H1 (cell line): ENCODE measurements at regions not wholly inside any gene's neighbourhood (a gene's known extent, or its start where the extent isn't known, plus 50 kb on each side); places are given as distances from the start of the nearest gene placed in this dataset.

Experiments
- BRCA1 ChIP-seq: IDR thresholded peaks from 2 replicates; pipeline ENCODE4 v1.6.1; 2012; ENCODE audit warnings: low read depth, low read length, improper control_type of control experiment
- CHD7 ChIP-seq: fragments of 300-600 bp; sonication (generic); IDR thresholded peaks from 2 replicates; pipeline ENCODE4 v1.7.1; 2012; ENCODE audit warnings: low read length, moderate library complexity, mild to moderate bottlenecking, inconsistent platforms; ENCODE audit not compliant: insufficient replicate concordance
- GABPA ChIP-seq: IDR thresholded peaks from 2 replicates; pipeline ENCODE4 v1.6.1; 2011; ENCODE audit warnings: mild to moderate bottlenecking, low read length, moderate library complexity, borderline replicate concordance; ENCODE audit not compliant: insufficient read depth
- HDAC6 ChIP-seq: IDR thresholded peaks from one replicate; pipeline ENCODE4 v1.7.1; 2012; ENCODE audit warnings: low read depth, mild to moderate bottlenecking, inconsistent platforms, low read length, moderate library complexity
- MAX ChIP-seq: IDR thresholded peaks from 2 replicates; pipeline ENCODE4 v1.6.1; 2012; ENCODE audit warnings: inconsistent platforms

GRCh38 chr10:4127518-4128315 is 342.7 kb upstream of the KLF6 start (continued):
- no peak for TF ChIP-seq CHD7
- no peak for TF ChIP-seq HDAC6
- no peak for TF ChIP-seq MAX
- no peak for TF ChIP-seq BRCA1
- TF ChIP-seq GABPA: no peak
